ENCODE measurements at regions not wholly inside any gene's neighbourhood (a gene's known extent, or its start where the extent isn't known, plus 50 kb on each side); places are given as distances from the start of the nearest gene placed in this dataset.

DNA sequence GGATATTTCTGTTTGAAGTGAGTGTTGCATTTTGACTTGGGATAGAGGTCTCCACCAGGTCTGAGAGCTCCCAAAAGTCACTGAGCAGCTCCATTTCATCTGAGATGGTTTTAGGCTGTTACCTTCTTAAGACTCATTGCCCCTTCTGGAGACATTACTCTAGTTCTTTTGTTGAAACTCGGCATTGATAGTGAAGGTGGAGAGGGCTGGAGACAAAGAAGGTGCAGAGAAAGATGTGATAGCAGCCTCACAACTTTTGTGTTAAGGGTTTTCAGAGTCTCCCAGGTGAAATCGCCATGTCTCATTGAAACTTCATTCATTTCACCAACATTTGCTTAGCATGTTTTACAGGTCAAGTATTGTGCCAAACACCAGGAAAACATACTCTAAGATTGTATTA lies 219.6 kb downstream of the INSIG2 start:
- TF ChIP-seq EZH2 (IDR thresholded peaks at IDR 0.05; ENCODE audit: borderline replicate concordance) (no peak), EZH2phosphoT487 (IDR thresholded peaks at IDR 0.05; ENCODE audit: low read depth, severe bottlenecking, unreplicated experiment) (no peak)
- TF ChIP-seq, protein P1, sequence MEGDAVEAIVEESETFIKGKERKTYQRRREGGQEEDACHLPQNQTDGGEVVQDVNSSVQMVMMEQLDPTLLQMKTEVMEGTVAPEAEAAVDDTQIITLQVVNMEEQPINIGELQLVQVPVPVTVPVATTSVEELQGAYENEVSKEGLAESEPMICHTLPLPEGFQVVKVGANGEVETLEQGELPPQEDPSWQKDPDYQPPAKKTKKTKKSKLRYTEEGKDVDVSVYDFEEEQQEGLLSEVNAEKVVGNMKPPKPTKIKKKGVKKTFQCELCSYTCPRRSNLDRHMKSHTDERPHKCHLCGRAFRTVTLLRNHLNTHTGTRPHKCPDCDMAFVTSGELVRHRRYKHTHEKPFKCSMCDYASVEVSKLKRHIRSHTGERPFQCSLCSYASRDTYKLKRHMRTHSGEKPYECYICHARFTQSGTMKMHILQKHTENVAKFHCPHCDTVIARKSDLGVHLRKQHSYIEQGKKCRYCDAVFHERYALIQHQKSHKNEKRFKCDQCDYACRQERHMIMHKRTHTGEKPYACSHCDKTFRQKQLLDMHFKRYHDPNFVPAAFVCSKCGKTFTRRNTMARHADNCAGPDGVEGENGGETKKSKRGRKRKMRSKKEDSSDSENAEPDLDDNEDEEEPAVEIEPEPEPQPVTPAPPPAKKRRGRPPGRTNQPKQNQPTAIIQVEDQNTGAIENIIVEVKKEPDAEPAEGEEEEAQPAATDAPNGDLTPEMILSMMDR (IDR thresholded peaks at IDR 0.05; ENCODE audit: poor library complexity) = no peak

Measured in hepatocyte (in vitro differentiated cells).